KOPT-K1 (cell line): ENCODE measurements at regions not wholly inside any gene's neighbourhood (a gene's known extent, or its start where the extent isn't known, plus 50 kb on each side); places are given as distances from the start of the nearest gene placed in this dataset.

ENCODE experiments used
- H3K27ac ChIP-seq: fragments of 200-600 bp; sonication (generic); 2 replicates; pipeline ENCODE4 v1.5.1; 2016; ENCODE audit warnings: antibody characterized with exemption, mild to moderate bottlenecking, low read depth, low read length; ENCODE audit not compliant: poor library complexity, severe bottlenecking
- H3K36me3 ChIP-seq: fragments of 200-600 bp; sonication (generic); 2 replicates; pipeline ENCODE4 v1.5.1; 2017; ENCODE audit warnings: antibody characterized with exemption, mild to moderate bottlenecking, low read length, moderate library complexity; ENCODE audit not compliant: insufficient read depth
- H3K9me3 ChIP-seq: fragments of 200-600 bp; sonication (generic); 2 replicates; pipeline ENCODE4 v1.5.1; 2017; ENCODE audit warnings: antibody characterized with exemption, low read length, mild to moderate bottlenecking; ENCODE audit not compliant: insufficient read depth, poor library complexity, severe bottlenecking

GRCh38 chr10:129030603-129030895 is 436.5 kb upstream of the MGMT start:
- no peak overlapping the region for H3K27ac ChIP-seq
- no peaks in the 10 kb centered on the region for H3K36me3 ChIP-seq
- no peaks in the 10 kb centered on the region for H3K9me3 ChIP-seq

GRCh38 chr10:129030996-129031843 is 435.8 kb upstream of the MGMT start:
- Histone ChIP-seq H3K27ac (no peak overlapping the region), H3K9me3 (no peaks in the 10 kb centered on the region), H3K36me3 (no peaks in the 10 kb centered on the region)

GRCh38 chr10:129031844-129032150 is 435.2 kb upstream of the MGMT start:
- H3K36me3 ChIP-seq = no peaks in the 10 kb centered on the region
- H3K27ac ChIP-seq = no peak overlapping the region
- no peaks in the 10 kb centered on the region for H3K9me3 ChIP-seq

GRCh38 chr10:129032372-129033313 is 434.4 kb upstream of the MGMT start:
- Histone ChIP-seq H3K9me3 (no peaks in the 10 kb centered on the region), H3K27ac (no peak overlapping the region), H3K36me3 (no peaks in the 10 kb centered on the region)

GRCh38 chr10:129033340-129033739 is 433.7 kb upstream of the MGMT start:
- H3K9me3 ChIP-seq = no peaks in the 10 kb centered on the region
- no peak overlapping the region for H3K27ac ChIP-seq
- no peaks in the 10 kb centered on the region for H3K36me3 ChIP-seq

- H3K27ac ChIP-seq = no peak overlapping the region
- no peaks in the 10 kb centered on the region for H3K9me3 ChIP-seq
- no peaks in the 10 kb centered on the region for H3K36me3 ChIP-seq
Observed at GRCh38 chr10:129033790-129034272, 433.2 kb upstream of the MGMT start.

- Histone ChIP-seq H3K27ac (no peak overlapping the region), H3K9me3 (no peaks in the 10 kb centered on the region), H3K36me3 (no peaks in the 10 kb centered on the region)
Observed at GRCh38 chr10:129035052-129035827, 431.8 kb upstream of the MGMT start.

GRCh38 chr10:129038522-129038921 is 428.5 kb upstream of the MGMT start:
- Histone ChIP-seq H3K27ac (no peak overlapping the region), H3K36me3 (no peaks in the 10 kb centered on the region), H3K9me3 (no peaks in the 10 kb centered on the region)

GRCh38 chr10:129039406-129040370 is 427.4 kb upstream of the MGMT start:
- Histone ChIP-seq H3K9me3 (no peaks in the 10 kb centered on the region), H3K27ac (no peak overlapping the region), H3K36me3 (no peaks in the 10 kb centered on the region)

GRCh38 chr10:129040377-129040776 is 426.7 kb upstream of the MGMT start:
- Histone ChIP-seq H3K36me3 (no peaks in the 10 kb centered on the region), H3K27ac (no peak overlapping the region), H3K9me3 (no peaks in the 10 kb centered on the region)

GRCh38 chr10:129041916-129042315 is 425.1 kb upstream of the MGMT start:
- Histone ChIP-seq H3K27ac (no peak overlapping the region), H3K36me3 (no peaks in the 10 kb centered on the region), H3K9me3 (no peaks in the 10 kb centered on the region)

GRCh38 chr10:129042776-129043595 is 424.1 kb upstream of the MGMT start:
- Histone ChIP-seq H3K9me3 (no peaks in the 10 kb centered on the region), H3K27ac (no peak overlapping the region), H3K36me3 (no peaks in the 10 kb centered on the region)

- Histone ChIP-seq H3K27ac (no peak overlapping the region), H3K9me3 (no peaks in the 10 kb centered on the region), H3K36me3 (no peaks in the 10 kb centered on the region)
Observed at GRCh38 chr10:129043691-129044090, 423.4 kb upstream of the MGMT start.
